ENCODE measurements at regions not wholly inside any gene's neighbourhood (a gene's known extent, or its start where the extent isn't known, plus 50 kb on each side); places are given as distances from the start of the nearest gene placed in this dataset.

DNA sequence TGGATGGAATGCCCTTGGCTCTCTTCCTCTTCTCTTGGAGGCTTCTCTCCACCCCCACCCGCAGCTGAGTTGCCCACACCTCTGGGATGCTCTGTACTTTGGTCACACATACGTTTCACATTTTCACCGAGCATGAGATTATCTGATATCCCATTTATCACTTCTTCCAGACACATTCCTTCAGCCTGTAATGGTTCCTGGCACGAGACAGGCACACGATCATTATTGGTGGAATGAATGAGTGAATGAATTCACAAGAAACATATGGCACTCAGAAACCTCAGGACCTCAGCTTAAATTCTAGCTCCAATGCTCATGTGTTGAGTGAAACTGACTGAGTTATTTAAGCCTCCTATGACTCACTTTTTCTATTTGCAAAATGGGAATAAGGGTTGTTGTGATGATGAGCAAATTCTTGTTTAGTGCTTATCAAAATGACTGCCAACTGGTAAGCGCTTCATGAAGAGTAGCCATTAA, 242.7 kb upstream of the JUN start:
- no peaks in the 10 kb centered on the region for H3K36me3 ChIP-seq (ENCODE audit: insufficient read depth, low read length)
- H4K20me1 ChIP-seq (ENCODE audit: insufficient read depth, low read length, poor library complexity, severe bottlenecking): no peaks in the 10 kb centered on the region
- H3K4me3 ChIP-seq (ENCODE audit: low read length, poor library complexity, severe bottlenecking): no peak overlapping the region
- H2AFZ ChIP-seq (ENCODE audit: low read length): no peak overlapping the region
- no peak overlapping the region for H3K4me2 ChIP-seq (ENCODE audit: low read depth, low read length, poor library complexity, severe bottlenecking)
- peaks cover 5% of the 10 kb centered on the region for H3K4me1 ChIP-seq (ENCODE audit: insufficient read depth, low read length, poor library complexity, severe bottlenecking)
- no peaks in the 10 kb centered on the region for H3K79me2 ChIP-seq (ENCODE audit: insufficient read depth, low read length)
- H3K27me3 ChIP-seq (ENCODE audit: insufficient read depth, low read length, poor library complexity, severe bottlenecking): no peaks in the 10 kb centered on the region
- no peaks in the 10 kb centered on the region for H3K9me3 ChIP-seq (ENCODE audit: insufficient read depth, low read depth, low read length)
- H3F3A ChIP-seq (ENCODE audit: low read depth): no peaks in the 10 kb centered on the region
- H3K9me2 ChIP-seq (replicated peaks; ENCODE audit: low read depth, low read length): no peaks in the 10 kb centered on the region
- TF ChIP-seq, protein P1, sequence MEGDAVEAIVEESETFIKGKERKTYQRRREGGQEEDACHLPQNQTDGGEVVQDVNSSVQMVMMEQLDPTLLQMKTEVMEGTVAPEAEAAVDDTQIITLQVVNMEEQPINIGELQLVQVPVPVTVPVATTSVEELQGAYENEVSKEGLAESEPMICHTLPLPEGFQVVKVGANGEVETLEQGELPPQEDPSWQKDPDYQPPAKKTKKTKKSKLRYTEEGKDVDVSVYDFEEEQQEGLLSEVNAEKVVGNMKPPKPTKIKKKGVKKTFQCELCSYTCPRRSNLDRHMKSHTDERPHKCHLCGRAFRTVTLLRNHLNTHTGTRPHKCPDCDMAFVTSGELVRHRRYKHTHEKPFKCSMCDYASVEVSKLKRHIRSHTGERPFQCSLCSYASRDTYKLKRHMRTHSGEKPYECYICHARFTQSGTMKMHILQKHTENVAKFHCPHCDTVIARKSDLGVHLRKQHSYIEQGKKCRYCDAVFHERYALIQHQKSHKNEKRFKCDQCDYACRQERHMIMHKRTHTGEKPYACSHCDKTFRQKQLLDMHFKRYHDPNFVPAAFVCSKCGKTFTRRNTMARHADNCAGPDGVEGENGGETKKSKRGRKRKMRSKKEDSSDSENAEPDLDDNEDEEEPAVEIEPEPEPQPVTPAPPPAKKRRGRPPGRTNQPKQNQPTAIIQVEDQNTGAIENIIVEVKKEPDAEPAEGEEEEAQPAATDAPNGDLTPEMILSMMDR (conservative IDR thresholded peaks at IDR 0.05; ENCODE audit: low read length): no peak
- no peak for TF ChIP-seq EZH2phosphoT487 (IDR thresholded peaks at IDR 0.05; ENCODE audit: borderline replicate concordance)
- no peak overlapping the region for H3K9ac ChIP-seq (ENCODE audit: low read depth, low read length, poor library complexity, severe bottlenecking)

DNA sequence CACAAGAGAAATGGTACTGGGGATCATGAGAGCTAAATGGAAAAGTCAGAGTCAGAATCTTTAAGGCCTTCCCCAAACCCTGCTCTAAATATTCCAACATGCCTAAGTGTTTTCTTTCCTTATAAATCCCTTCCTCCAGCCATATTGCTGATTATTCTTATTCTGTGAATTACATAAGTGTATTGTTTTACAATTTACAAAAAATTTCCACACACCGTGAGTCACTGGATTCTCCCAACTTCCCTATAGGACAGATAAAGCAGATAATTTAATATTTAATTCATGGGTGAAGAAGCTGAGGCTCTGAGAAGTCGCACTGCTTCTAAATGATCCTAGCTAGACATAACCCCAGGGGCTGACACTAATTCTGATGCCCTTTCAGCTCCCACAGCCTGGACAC, 243.3 kb upstream of the JUN start:
- no peak for TF ChIP-seq EZH2phosphoT487 (IDR thresholded peaks at IDR 0.05; ENCODE audit: borderline replicate concordance)
- TF ChIP-seq, protein P1 (conservative IDR thresholded peaks at IDR 0.05; ENCODE audit: low read length): no peak

GRCh38 chr1:59028048-59028447, 244.2 kb upstream of the JUN start:
- H3K9me2 ChIP-seq (replicated peaks; ENCODE audit: low read depth, low read length): no peaks in the 10 kb centered on the region
- H3K4me2 ChIP-seq (ENCODE audit: low read depth, low read length, poor library complexity, severe bottlenecking): no peak overlapping the region
- no peak overlapping the region for H3K9ac ChIP-seq (ENCODE audit: low read depth, low read length, poor library complexity, severe bottlenecking)
- H3K4me3 ChIP-seq (ENCODE audit: low read length, poor library complexity, severe bottlenecking): no peak overlapping the region
- H3K9me3 ChIP-seq (ENCODE audit: insufficient read depth, low read depth, low read length): no peaks in the 10 kb centered on the region
- H2AFZ ChIP-seq (ENCODE audit: low read length): no peak overlapping the region
- no peaks in the 10 kb centered on the region for H3K36me3 ChIP-seq (ENCODE audit: insufficient read depth, low read length)
- TF ChIP-seq, protein P1 (conservative IDR thresholded peaks at IDR 0.05; ENCODE audit: low read length): no peak
- TF ChIP-seq EZH2phosphoT487 (IDR thresholded peaks at IDR 0.05; ENCODE audit: borderline replicate concordance): no peak
- no peaks in the 10 kb centered on the region for H3F3A ChIP-seq (ENCODE audit: low read depth)
- H3K4me1 ChIP-seq (ENCODE audit: insufficient read depth, low read length, poor library complexity, severe bottlenecking): peaks cover 5% of the 10 kb centered on the region
- H3K79me2 ChIP-seq (ENCODE audit: insufficient read depth, low read length): no peaks in the 10 kb centered on the region
- H4K20me1 ChIP-seq (ENCODE audit: insufficient read depth, low read length, poor library complexity, severe bottlenecking): no peaks in the 10 kb centered on the region
- no peaks in the 10 kb centered on the region for H3K27me3 ChIP-seq (ENCODE audit: insufficient read depth, low read length, poor library complexity, severe bottlenecking)

More for the DNA sequence above, 243.3 kb upstream of the JUN start:
- H2AFZ ChIP-seq (ENCODE audit: low read length): no peak overlapping the region
- no peak overlapping the region for H3K4me2 ChIP-seq (ENCODE audit: low read depth, low read length, poor library complexity, severe bottlenecking)
- no peak overlapping the region for H3K9ac ChIP-seq (ENCODE audit: low read depth, low read length, poor library complexity, severe bottlenecking)
- H3K4me1 ChIP-seq (ENCODE audit: insufficient read depth, low read length, poor library complexity, severe bottlenecking): peaks cover 5% of the 10 kb centered on the region
- no peak overlapping the region for H3K4me3 ChIP-seq (ENCODE audit: low read length, poor library complexity, severe bottlenecking)
- no peaks in the 10 kb centered on the region for H4K20me1 ChIP-seq (ENCODE audit: insufficient read depth, low read length, poor library complexity, severe bottlenecking)
- no peaks in the 10 kb centered on the region for H3K27me3 ChIP-seq (ENCODE audit: insufficient read depth, low read length, poor library complexity, severe bottlenecking)
- H3K9me2 ChIP-seq (replicated peaks; ENCODE audit: low read depth, low read length): no peaks in the 10 kb centered on the region
- no peaks in the 10 kb centered on the region for H3K79me2 ChIP-seq (ENCODE audit: insufficient read depth, low read length)
- no peaks in the 10 kb centered on the region for H3K36me3 ChIP-seq (ENCODE audit: insufficient read depth, low read length)
- no peaks in the 10 kb centered on the region for H3K9me3 ChIP-seq (ENCODE audit: insufficient read depth, low read depth, low read length)
- H3F3A ChIP-seq (ENCODE audit: low read depth): no peaks in the 10 kb centered on the region

All from Loucy (cell line).